CD4-positive, alpha-beta memory T cell (primary cell): ENCODE measurements at regions not wholly inside any gene's neighbourhood (a gene's known extent, or its start where the extent isn't known, plus 50 kb on each side); places are given as distances from the start of the nearest gene placed in this dataset.

Experiments
- CTCF ChIA-PET: fragments of 350-600 bp; sonication (Branson Sonifier 250); formaldehyde crosslinking; loops from one replicate; lab custom pipeline; 2021; ENCODE audit warnings: inconsistent platforms; ENCODE audit not compliant: partially characterized antibody; lab: Charles Lee
- POLR2A ChIA-PET: fragments of 350-600 bp; sonication (Branson Sonifier 250); formaldehyde crosslinking; loops from one replicate; lab custom pipeline; 2021; ENCODE audit not compliant: partially characterized antibody; lab: Charles Lee
- DNase-seq, 5 donors: peaks; one replicate each; pipeline versions ENCODE4 v3.0.0 to v3.0.0-alpha.2; 2020 to 2022; ENCODE audit warnings: mixed read lengths in 1 of 5
- H3K27ac ChIP-seq: one replicate; pipeline ENCODE4 v1.7.0; 2013; ENCODE audit warnings: low read depth, low read length
- H3K27me3 ChIP-seq: 2 replicates; pipeline ENCODE4 v1.7.0; 2013; ENCODE audit warnings: mild to moderate bottlenecking, low read length, moderate library complexity; ENCODE audit not compliant: insufficient read depth
- H3K36me3 ChIP-seq: 2 replicates; pipeline ENCODE4 v1.7.0; 2013; ENCODE audit warnings: mild to moderate bottlenecking, low read length, moderate library complexity; ENCODE audit not compliant: insufficient read depth
- H3K4me1 ChIP-seq: 2 replicates; pipeline ENCODE4 v1.7.0; 2013; ENCODE audit warnings: mild to moderate bottlenecking, low read length, moderate library complexity; ENCODE audit not compliant: insufficient read depth
- H3K4me3 ChIP-seq, 2 donors: one replicate each; pipeline ENCODE4 v1.7.0; 2013; ENCODE audit warnings: low read length in 2 of 2, mild to moderate bottlenecking in 1 of 2
- H3K9me3 ChIP-seq, 2 donors: one replicate each; pipeline ENCODE4 v1.7.0; 2013; ENCODE audit warnings: low read length in 2 of 2, control low read depth in 1 of 2; ENCODE audit not compliant: control insufficient read depth in 1 of 2
- H3K27ac Mint-ChIP-seq, 7 donors: one replicate each; pipeline ENCODE4 v1.8.0; 2020 to 2021; ENCODE audit warnings: mixed read lengths in 7 of 7, mild to moderate bottlenecking in 6 of 7, inconsistent platforms in 3 of 7, moderate library complexity in 3 of 7
- H3K27me3 Mint-ChIP-seq, 2 donors: one replicate each; pipeline ENCODE4 v1.8.0; 2020 to 2021; ENCODE audit warnings: mixed read lengths in 2 of 2
- H3K36me3 Mint-ChIP-seq, 2 donors: one replicate each; pipeline ENCODE4 v1.8.0; 2020 to 2021; ENCODE audit warnings: mixed read lengths in 2 of 2, inconsistent platforms in 1 of 2, mild to moderate bottlenecking in 1 of 2
- H3K4me1 Mint-ChIP-seq, 4 donors: one replicate each; pipeline ENCODE4 v1.8.0; 2020 to 2021; ENCODE audit warnings: mixed read lengths in 4 of 4, mild to moderate bottlenecking in 1 of 4
- H3K4me3 Mint-ChIP-seq, 8 donors: one replicate each; pipeline ENCODE4 v1.8.0; 2020 to 2021; ENCODE audit warnings: mixed read lengths in 8 of 8, mild to moderate bottlenecking in 7 of 8, moderate library complexity in 6 of 8, inconsistent platforms in 3 of 8
- H3K9me3 Mint-ChIP-seq, 8 donors: one replicate each; pipeline ENCODE4 v1.8.0; 2020 to 2021; ENCODE audit warnings: mixed read lengths in 8 of 8, mild to moderate bottlenecking in 5 of 8, inconsistent platforms in 3 of 8, moderate library complexity in 1 of 8
- intact Hi-C: fragments of 100-400 bp; cut with micrococcal nuclease; formaldehyde crosslinking; loops from one replicate; pipeline ENCODE4 v1.15.1; 2023

DNA sequence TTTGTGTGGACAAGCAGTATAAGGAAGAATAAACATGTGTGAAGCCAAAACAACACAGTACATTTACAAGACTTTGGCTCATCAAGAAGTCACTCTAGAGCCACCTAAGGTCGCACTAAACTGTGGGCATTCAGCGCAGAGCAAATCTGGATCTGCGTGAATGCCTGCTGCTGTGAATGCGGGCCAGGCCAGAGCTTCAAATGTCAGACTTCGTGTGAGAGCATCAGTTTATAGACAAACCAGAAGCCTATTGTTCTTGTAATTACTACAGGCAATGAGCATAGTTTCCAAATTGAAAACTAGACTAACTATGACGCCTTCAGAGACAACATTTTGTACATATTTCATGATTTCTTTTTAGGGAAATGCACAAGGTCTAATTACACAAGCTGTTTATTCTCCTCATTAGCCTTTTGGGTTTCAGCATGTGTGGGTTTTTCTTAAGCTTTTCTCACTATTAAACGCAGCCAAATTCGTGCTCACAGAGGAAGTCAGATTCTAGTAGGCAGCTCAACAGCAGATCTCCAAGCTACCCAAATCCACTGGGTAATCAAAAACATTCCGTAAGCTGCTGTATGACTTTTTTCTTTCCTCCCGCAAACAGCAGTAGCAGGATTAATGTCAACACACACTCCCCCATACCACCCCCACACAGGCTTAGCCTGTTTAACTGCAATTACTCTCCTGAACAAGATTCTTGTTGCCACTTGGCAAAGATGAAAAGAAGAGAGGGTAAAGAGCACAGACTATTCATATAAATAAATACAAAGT lies 84.5 kb upstream of the SETMAR start:
- Mint-ChIP-seq H3K36me3 (peaks cover 5 to 8% of the 10 kb centered on the region in 2 donors), H3K4me1 (peaks cover 0 to 4% (median 0%) of the 10 kb centered on the region in 4 donors), H3K4me3 (no peak overlapping the region), H3K27ac (no peak overlapping the region), H3K27me3 (no peaks in the 10 kb centered on the region), H3K9me3 (peaks cover 6 to 36% (median 27%) of the 10 kb centered on the region in 8 donors)
- no peak for DNase-seq
- H3K4me3 ChIP-seq = no peak overlapping the region
- POLR2A ChIA-PET = no interaction called here
- CTCF ChIA-PET = no interaction called here
- H3K4me1 ChIP-seq = no peaks in the 10 kb centered on the region
- intact Hi-C loops = no loop called here
- no peaks in the 10 kb centered on the region for H3K27me3 ChIP-seq
- H3K36me3 ChIP-seq = no peaks in the 10 kb centered on the region
- no peaks in the 10 kb centered on the region for H3K9me3 ChIP-seq
- no peak overlapping the region for H3K27ac ChIP-seq

DNA sequence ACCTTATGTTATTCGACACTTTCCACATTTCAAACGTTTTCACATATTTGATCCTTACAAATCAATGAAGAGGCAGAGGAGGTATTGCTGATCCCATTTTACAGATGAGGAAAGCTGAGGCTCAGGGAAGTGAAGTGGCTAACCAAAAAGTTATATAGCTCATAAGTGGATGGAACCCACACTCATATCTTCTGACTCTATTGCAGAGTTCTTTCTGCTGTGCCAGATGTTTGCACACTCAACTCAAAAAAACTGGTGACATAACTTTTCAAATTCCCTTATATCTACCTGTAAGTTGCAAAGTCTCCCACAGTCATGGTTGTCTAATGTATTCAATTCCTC lies 84.0 kb upstream of the SETMAR start:
- POLR2A ChIA-PET = no interaction called here
- no peak overlapping the region for H3K4me3 ChIP-seq
- no peak overlapping the region for H3K4me3 Mint-ChIP-seq
- intact Hi-C loops = no loop called here
- H3K27ac ChIP-seq = no peak overlapping the region
- H3K27ac Mint-ChIP-seq = no peak overlapping the region
- no peaks in the 10 kb centered on the region for H3K4me1 ChIP-seq
- CTCF ChIA-PET = no interaction called here
- H3K9me3 ChIP-seq = no peaks in the 10 kb centered on the region
- H3K36me3 ChIP-seq = no peaks in the 10 kb centered on the region
- H3K27me3 ChIP-seq = no peaks in the 10 kb centered on the region
- peaks cover 2 to 31% (median 22%) of the 10 kb centered on the region in 8 donors for H3K9me3 Mint-ChIP-seq
- peaks cover 0 to 4% (median 0%) of the 10 kb centered on the region in 4 donors for H3K4me1 Mint-ChIP-seq
- H3K27me3 Mint-ChIP-seq = no peaks in the 10 kb centered on the region
- peaks cover 2 to 3% of the 10 kb centered on the region in 2 donors for H3K36me3 Mint-ChIP-seq
- no peak for DNase-seq

DNA sequence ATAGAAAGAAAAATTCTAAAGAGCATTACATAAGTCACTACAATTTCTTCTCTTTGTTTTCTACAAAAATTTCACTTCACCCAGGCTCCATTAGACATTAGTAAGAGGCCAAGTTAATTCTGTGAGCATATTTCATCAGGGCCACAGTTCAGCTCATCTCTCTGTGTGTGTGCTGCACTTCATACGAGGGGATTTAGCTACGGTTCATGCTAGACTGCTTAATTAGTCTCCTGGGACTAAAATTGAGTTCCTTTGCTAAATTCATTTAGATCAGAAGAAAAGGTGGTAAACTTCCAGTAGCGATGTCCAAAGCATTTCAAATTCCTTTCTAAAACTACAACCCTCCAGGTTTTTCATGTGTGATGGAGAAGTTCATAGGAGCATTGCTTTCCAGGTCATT lies 83.1 kb upstream of the SETMAR start:
- H3K4me3 Mint-ChIP-seq = no peak overlapping the region
- Histone ChIP-seq H3K27ac (no peak overlapping the region), H3K36me3 (no peaks in the 10 kb centered on the region), H3K27me3 (no peaks in the 10 kb centered on the region), H3K9me3 (no peaks in the 10 kb centered on the region), H3K4me1 (no peaks in the 10 kb centered on the region), H3K4me3 (no peak overlapping the region)
- intact Hi-C loops = no loop called here
- peaks cover 0 to 4% (median 0%) of the 10 kb centered on the region in 4 donors for H3K4me1 Mint-ChIP-seq
- peaks cover 2 to 3% of the 10 kb centered on the region in 2 donors for H3K36me3 Mint-ChIP-seq
- no peaks in the 10 kb centered on the region for H3K27me3 Mint-ChIP-seq
- POLR2A ChIA-PET = no interaction called here
- H3K9me3 Mint-ChIP-seq = peaks cover 0 to 22% (median 14%) of the 10 kb centered on the region in 8 donors
- H3K27ac Mint-ChIP-seq = no peak overlapping the region
- DNase-seq = no peak
- CTCF ChIA-PET = no interaction called here

DNA sequence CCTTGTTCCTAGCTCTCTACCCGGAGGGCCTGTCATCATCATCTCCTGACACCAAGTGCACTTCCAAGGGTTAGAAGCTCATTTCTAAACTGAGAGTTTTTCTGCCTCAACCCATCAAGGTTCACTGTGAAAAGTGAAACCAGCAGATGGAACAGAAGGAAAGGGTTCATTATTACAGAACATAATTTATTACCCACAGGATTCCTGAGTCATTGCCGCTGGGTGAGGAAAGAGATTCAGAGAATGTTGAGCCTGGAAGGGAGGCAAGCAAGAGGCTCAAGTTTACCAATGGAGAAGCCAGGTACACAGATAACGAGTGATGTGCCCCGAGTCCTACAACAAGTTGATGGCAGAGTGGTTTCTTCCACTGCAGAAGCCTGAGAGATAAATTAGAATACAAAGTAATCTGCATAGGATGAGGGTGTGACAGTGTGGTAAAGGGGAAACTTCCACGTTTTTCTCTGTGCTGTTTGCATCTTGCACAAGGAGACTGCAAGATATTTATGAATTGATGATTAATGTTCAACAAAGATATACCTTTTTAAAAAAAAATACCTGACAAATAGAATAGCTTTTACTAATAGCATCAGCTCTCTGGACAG lies 80.5 kb upstream of the SETMAR start:
- intact Hi-C loops = no loop called here
- H3K36me3 ChIP-seq = no peaks in the 10 kb centered on the region
- CTCF ChIA-PET = no interaction called here
- H3K4me3 ChIP-seq = no peak overlapping the region
- no peaks in the 10 kb centered on the region for H3K4me1 ChIP-seq
- no peaks in the 10 kb centered on the region for H3K27me3 ChIP-seq
- no peak overlapping the region for H3K27ac ChIP-seq
- Mint-ChIP-seq H3K4me1 (peaks cover 0 to 4% (median 0%) of the 10 kb centered on the region in 4 donors), H3K27me3 (no peaks in the 10 kb centered on the region), H3K27ac (no peak overlapping the region), H3K36me3 (no peaks in the 10 kb centered on the region), H3K4me3 (peak overlapping the region in 1 of 8 donors; percentile 1), H3K9me3 (no peaks in the 10 kb centered on the region)
- no peaks in the 10 kb centered on the region for H3K9me3 ChIP-seq
- DNase-seq = no peak
- POLR2A ChIA-PET = no interaction called here

DNA sequence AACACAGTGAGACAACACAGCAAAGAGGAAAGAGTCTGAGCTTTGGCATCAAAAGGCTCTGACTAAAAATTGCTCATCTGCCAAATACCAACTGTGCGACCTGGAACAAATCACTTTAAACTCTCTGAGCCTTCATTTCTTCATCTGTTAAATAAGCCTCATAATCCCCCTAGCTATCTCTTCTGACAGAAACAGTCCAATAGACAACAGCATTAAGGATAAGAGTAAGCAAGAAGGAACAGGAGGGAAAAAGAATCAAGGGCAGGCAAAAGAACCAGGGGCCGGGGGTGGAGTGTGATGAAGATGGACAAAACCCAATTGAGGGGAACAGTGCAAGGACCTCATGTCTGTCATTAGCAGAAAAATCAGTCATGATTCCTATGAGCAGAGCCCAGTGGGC lies 79.4 kb upstream of the SETMAR start:
- DNase-seq = no peak
- no peaks in the 10 kb centered on the region for H3K9me3 Mint-ChIP-seq
- no peak overlapping the region for H3K27ac Mint-ChIP-seq
- H3K27ac ChIP-seq = no peak overlapping the region
- ChIA-PET CTCF (no interaction called here), POLR2A (no interaction called here)
- no peaks in the 10 kb centered on the region for H3K27me3 ChIP-seq
- intact Hi-C loops = no loop called here
- H3K4me1 ChIP-seq = no peaks in the 10 kb centered on the region
- H3K27me3 Mint-ChIP-seq = no peaks in the 10 kb centered on the region
- no peaks in the 10 kb centered on the region for H3K36me3 Mint-ChIP-seq
- H3K4me3 Mint-ChIP-seq = no peak overlapping the region
- H3K4me1 Mint-ChIP-seq = peaks cover 0 to 4% (median 0%) of the 10 kb centered on the region in 4 donors
- no peaks in the 10 kb centered on the region for H3K9me3 ChIP-seq
- H3K4me3 ChIP-seq = no peak overlapping the region
- H3K36me3 ChIP-seq = no peaks in the 10 kb centered on the region

DNA sequence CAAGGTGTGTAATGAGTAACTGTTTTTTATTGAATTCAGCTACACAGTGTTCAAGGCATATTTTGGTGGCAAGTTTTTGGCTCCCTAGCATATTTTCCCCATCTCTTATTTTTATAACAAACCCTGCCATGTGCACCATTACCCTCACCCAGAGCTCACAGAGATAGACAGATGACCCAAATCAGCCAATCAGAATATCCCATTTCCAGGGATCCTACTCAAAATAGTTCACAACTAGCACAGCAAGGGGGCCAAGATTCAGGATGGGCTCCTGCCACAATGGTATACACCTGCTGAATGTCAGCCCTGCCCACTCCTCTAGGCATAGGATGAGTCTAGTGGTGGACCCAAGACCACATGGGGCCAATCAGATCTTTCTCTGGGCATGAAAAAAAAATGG lies 78.8 kb upstream of the SETMAR start:
- Mint-ChIP-seq H3K4me1 (peaks cover 0 to 4% (median 0%) of the 10 kb centered on the region in 4 donors), H3K9me3 (no peaks in the 10 kb centered on the region), H3K27ac (no peak overlapping the region), H3K27me3 (no peaks in the 10 kb centered on the region), H3K36me3 (no peaks in the 10 kb centered on the region), H3K4me3 (no peak overlapping the region)
- Histone ChIP-seq H3K4me3 (no peak overlapping the region), H3K36me3 (no peaks in the 10 kb centered on the region), H3K27me3 (no peaks in the 10 kb centered on the region), H3K4me1 (no peaks in the 10 kb centered on the region), H3K9me3 (no peaks in the 10 kb centered on the region), H3K27ac (no peak overlapping the region)
- POLR2A ChIA-PET = no interaction called here
- CTCF ChIA-PET = no interaction called here
- intact Hi-C loops = no loop called here
- no peak for DNase-seq

DNA sequence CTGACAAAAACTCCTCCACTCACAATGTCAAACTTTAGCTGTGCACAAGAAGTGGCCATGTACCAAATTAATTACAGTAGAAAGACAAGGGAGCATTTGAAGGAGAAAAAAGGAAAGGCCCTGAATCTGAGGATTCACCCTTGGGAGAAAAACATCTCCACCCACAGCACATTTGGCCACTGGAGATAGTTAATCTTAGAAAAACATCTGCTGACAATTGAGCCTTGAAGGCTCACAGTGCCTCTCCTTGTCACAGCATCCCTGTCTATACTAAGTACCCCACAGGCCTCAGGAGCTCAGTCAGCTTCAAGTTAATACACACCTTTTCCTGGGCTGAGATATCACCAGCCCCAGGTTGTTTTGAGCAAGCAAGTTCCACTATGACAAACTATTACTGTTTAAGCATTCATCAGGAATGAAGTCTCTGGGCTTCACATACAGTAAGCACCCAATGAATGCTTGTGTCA lies 78.1 kb upstream of the SETMAR start:
- H3K4me1 Mint-ChIP-seq = peaks cover 0 to 4% (median 0%) of the 10 kb centered on the region in 4 donors
- CTCF ChIA-PET = no interaction called here
- POLR2A ChIA-PET = no interaction called here

More for the DNA sequence above, 78.1 kb upstream of the SETMAR start:
- Histone ChIP-seq H3K27ac (no peak overlapping the region), H3K9me3 (no peaks in the 10 kb centered on the region), H3K4me3 (no peak overlapping the region), H3K4me1 (no peaks in the 10 kb centered on the region), H3K27me3 (no peaks in the 10 kb centered on the region), H3K36me3 (no peaks in the 10 kb centered on the region)
- H3K27me3 Mint-ChIP-seq = no peaks in the 10 kb centered on the region
- DNase-seq = no peak
- no peak overlapping the region for H3K4me3 Mint-ChIP-seq
- no peaks in the 10 kb centered on the region for H3K9me3 Mint-ChIP-seq
- no peak overlapping the region for H3K27ac Mint-ChIP-seq
- no peaks in the 10 kb centered on the region for H3K36me3 Mint-ChIP-seq
- intact Hi-C loops = no loop called here
